ENCODE measurements at regions not wholly inside any gene's neighbourhood (a gene's known extent, or its start where the extent isn't known, plus 50 kb on each side); places are given as distances from the start of the nearest gene placed in this dataset.

- TF ChIP-seq ZNF274 (IDR thresholded peaks at IDR 0.05; ENCODE audit: low read depth, low read length), result no peak
- TF ChIP-seq YY1 (IDR thresholded peaks at IDR 0.05; ENCODE audit: insufficient read depth, insufficient read length), result no peak
Measured at GRCh38 chr1:60895701-60896100, 186.7 kb upstream of the NFIA start.
